NCI-H82 treated with DMSO at 0.1 percent for 48 hours (cell line): ENCODE measurements at regions not wholly inside any gene's neighbourhood (a gene's known extent, or its start where the extent isn't known, plus 50 kb on each side); places are given as distances from the start of the nearest gene placed in this dataset.
"Not testable (repeated sequence)": the region's sequence is repeated elsewhere in the genome, so short reads cannot be mapped to it uniquely, and the experiment has no call there.

Experiments used
- DNase-seq: peaks from one replicate; lab custom pipeline; 2025; ENCODE audit not compliant: unreplicated experiment; lab: John Stamatoyannopoulos, UW

DNA sequence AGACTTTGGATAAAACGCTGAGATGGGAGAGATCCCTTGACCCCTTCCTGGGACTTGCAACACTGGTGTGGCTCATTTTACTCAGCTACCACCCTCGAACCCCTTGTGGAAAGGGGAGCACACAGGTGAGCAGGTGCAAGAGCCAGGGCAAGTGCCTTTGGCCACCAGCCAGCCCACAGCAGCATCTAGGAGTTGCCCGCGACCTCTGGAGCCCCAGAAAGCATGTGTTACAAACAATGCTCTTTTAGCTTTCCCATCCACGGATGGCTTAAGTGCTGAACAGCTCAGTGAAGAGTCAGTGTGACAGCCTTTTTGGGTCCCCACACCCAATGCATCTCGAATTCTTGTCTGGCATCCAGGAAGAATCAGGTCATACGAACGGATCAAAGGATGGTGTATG lies 197.8 kb downstream of the MEMO1 start:
- DNase-seq: no peak

DNA sequence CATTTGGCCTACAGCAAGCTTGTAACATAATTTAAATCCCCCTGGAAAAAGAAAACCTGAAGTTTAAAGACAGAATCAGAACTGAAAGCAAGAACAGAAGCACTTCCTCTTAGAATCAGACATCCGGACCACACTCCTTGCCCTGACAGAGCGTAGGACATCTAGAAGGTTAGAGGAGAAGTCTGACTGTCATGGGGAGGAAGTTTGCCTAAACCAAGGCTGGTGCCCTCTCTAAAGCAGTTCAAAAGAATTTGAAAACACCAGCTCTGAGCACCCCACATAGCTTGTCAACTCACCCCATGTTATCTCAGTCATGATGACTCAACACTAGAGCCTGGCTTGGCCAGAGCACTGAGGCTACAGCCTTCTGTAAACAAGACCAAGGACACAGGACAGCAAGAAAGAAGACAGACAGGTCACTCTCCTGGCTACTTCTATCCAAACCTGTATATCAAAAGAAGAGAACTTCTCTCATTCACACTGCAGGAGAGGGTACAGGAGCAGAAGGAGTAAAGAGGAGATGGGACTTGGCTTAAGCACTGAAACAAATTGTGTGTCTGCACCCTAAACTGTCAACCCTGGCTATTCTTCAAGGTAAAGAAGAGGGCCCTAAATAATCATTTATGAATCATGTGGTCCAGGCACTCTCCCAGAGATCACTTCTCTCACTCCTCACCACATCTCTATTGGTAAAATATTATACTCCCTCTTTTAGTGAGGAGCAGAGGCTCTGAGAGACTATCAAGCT lies 198.6 kb downstream of the MEMO1 start:
- no peak for DNase-seq

DNA sequence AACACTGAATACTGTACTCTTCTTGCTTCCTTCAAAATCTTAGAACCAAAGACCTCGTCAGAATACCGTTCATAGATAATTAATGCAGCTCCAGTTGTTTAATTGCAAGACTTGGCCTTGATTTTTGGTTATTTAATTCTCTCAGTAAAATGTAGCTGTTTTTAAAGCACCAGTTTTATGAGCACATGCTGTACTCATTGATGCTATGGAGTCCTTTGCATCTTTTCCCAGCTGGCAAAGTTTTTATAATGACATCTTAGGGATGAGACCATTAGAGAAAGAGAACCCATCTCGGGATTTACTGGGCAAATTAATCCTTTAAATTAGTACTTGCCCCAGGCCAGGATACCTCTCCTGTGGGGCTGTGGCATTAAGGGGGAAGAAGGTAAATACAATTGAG lies 199.3 kb downstream of the MEMO1 start:
- no peak for DNase-seq

DNA sequence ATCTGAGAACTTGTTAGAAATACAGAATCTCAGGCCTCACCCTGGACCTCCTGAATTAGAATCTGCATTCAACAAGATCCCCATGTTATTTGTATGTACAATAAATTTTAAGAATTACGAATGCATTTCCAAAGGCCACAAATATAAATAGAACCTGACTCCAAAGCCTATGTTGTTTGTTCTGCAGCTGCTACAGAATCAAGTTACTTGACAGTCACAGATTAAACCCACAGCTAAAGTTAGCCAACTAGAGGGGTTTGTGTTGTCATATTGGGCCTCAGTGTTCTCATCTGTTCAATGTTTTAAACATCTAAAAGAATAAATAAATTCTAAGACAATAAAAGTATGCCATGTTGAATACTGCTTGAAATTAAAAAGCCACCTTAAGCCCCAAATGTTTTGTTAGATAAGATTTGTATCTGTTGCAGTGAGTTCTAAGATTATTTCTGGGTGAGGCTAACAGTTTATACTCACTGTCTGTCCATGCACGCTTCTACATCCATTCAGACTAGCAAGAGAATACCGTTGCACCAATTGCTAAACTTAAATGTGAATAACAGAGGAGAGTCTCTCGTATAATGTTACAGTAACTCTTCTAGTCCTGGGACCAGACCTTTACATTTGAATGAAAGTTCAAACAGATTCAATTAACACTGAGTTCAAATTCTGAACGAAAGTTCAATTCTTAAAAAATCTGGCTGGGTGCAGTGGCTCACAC lies 200.4 kb downstream of the MEMO1 start:
- DNase-seq: no peak

DNA sequence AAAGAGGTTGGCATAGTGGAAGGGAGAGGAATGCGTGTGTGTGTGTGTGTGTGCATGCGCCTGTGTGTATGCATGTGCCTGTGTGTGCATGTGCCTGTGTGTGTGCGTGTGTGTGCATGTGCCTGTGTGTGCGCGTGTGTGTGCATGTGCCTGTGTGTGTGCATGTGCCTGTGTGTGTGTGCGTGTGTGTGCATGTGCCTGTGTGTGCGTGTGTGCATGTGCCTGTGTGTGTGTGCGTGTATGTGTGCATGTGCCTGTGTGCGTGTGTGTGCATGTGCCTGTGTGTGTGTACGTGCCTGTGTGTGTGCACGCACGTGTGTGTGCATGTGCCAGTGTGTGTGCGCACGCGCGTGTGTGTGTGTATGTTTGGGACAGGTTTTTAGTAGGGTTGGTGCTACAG lies 205.1 kb downstream of the MEMO1 start:
- no peak for DNase-seq

DNA sequence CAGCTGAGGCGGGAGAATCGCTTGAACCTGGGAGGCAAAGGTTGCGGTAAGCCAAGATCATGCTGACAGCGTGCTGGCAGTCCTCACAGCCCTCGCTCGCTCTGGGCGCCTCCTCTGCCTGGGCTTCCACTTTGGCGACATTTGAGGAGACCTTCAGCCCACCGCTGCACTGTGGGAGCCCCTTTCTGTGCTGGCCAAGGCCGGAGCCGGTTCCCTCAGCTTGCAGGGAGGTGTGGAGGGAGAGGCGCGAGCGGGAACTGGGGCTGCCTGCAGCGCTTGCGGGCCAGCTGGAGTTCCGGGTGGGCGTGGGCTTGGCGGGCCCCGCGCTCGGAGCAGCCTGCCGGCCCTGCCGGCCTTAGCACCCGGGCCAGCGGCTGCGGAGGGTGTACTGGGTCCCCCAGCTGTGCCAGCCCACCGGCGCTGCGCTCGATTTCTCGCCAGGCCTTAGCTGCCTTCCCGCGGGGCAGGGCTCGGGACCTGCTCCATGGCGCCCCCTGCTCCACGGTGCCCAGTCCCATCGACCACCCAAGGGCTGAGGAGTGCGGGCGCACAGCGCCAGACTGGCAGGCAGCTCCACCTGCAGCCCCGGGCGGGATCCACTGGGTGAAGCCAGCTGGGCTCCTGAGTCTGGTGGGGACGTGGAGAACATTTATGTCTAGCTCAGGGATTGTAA lies 207.2 kb downstream of the MEMO1 start:
- not testable (repeated sequence) for DNase-seq

DNA sequence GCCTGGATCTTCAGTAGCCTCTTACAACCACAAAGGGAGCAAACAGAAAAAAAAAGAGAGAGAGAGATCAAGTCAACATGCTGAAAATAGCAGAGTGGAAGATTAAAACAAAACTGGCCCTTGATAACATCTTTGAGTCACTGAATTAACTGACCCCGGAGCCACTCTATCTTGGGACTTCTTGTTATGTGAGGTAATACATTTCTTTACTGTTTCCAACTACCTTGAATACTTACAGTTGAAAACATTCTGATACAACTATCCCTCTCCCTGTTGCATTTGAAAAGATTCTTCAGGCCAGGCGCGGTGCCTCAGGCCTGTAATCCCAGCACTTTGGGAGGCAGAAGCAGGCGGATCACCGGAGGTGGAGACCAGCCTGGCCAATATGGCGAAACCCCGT lies 208.1 kb downstream of the MEMO1 start:
- no peak for DNase-seq

DNA sequence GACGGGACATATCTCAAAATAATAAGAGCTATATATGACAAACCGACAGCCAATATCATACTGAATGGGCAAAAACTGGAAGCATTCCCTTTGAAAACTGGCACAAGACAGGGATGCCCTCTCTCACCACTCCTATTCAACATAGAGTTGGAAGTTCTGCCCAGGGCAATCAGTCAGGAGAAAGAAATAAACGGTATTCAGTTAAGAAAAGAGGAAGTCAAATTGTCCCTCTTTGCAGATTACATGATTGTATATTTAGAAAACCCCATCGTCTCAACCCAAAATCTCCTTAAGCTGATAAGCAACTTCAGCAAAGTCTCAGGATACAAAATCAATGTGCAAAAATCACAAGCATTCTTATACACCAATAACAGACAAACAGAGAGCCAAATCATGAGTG lies 211.5 kb downstream of the MEMO1 start:
- DNase-seq: not testable (repeated sequence)

DNA sequence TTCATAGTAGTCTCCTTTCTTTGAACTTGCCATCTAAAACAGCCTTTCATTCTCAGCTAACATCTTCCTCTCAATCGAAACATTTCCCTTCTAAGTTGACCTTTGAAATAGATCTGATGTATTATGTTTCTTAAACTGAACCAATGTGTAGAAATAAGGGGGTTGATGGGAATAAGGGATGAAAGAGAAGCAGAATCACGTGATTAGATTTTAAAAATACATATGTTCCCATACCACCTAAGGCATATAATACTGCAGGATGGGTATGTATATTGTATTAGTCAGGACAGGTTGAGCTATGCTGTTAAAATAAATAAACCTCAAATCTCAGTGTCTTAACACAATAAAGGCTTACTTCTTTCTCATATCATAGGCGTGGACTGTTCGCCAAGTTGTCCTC lies 207.5 kb upstream of the SRD5A2 start:
- DNase-seq: no peak

DNA sequence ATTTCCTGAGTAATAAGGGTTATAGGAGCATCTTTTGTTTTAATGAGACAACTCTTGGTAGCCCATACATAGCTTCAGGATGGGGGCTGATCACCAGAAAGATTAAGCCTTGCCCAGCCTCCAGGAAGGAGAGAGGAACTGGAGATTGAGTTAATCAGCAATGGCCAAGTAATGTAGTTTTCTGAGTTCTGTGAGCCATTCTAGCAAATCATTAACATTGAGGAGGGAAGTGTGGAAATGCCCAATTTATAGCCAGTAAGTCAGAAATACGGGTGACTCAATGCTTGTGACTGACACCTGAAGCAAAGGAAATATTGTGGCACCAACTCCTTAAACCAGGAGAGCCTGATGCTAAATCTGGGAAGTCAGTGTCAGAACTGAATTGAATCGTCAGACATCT lies 205.1 kb upstream of the SRD5A2 start:
- no peak for DNase-seq

DNA sequence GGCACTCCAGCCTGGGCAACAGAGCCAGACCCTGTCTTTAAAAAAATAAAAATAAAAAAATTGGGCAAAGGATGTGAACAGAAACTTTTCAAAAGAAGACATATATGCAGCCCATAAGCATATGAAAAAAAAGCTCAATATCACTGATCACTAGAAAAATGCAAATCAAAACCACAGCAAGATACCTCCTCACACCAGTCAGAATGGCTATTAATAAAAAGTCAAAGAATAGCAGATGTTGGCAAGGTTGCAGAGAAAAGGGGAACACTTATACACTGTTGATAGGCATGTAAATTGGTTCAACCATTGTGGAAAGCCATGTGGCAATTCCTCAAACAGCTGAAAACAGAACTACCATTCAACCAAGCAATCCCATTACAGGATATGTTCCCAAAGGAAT lies 204.1 kb upstream of the SRD5A2 start:
- no peak for DNase-seq

DNA sequence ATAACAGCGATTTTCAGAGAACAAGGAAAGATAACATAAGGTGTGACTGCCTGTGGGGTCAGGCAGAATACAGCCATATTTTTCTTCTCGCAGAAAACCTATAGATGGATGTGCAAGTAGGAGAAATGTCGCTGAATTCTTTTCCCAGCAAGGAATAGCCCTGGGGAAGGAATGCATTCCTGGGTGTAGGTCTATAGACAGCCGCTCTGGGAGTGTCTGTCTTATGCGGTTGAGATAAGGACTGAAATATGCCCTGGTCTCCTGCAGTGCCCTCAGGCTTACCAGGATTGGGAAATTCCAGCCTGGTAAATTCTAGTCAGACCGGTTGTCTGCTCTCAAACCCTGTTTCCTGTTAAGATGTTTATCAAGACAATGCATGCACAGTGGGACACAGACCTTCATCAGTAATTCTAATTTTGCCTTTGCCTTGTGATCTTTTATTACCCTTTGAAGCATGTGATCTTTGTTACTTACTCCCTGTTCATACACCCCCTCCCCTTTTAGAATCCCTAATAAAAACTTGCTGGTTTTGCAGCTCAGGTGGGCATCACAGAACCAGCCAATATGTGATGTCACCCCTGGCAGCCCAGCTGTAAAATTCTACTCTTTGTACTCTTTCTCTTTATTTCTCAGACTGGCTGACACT lies 202.8 kb upstream of the SRD5A2 start:
- not testable (repeated sequence) for DNase-seq

DNA sequence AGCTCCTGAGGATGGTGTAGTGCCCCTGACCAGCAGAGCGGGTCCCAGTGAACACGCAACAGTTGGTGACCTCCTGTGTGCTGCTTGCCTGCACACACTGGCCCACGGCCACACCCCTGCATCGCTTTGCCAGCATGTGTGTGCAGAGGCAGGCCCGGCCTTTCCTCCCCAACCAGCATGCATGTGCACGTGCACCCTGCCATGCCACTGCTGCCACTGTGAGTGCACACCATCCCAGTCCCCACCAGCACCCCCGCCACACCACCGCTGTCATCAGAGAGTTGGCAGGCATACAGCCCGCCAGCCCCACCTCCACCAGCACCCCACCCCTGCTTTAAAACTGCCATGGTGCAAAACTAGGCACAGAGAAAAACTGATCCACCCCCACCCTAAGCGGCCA lies 197.4 kb upstream of the SRD5A2 start:
- no peak for DNase-seq

DNA sequence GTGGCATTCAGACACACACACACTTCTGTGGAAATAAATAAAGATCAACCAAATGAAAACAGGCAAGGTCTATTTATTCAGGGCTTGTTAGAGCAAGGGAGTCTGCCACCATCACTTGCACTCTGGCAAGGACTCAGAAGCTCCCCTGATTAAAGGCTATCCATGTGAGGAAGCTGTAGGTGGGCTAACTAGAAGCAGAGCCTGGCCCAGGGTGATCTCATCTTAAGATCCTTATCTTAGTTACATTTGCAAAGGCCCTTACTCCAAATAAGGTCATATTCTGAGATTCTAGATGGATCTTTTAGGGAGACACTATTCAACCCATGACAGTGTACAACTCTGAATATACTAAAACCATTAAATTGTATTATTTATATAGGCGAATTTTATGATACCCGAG lies 190.0 kb upstream of the SRD5A2 start:
- DNase-seq: no peak

DNA sequence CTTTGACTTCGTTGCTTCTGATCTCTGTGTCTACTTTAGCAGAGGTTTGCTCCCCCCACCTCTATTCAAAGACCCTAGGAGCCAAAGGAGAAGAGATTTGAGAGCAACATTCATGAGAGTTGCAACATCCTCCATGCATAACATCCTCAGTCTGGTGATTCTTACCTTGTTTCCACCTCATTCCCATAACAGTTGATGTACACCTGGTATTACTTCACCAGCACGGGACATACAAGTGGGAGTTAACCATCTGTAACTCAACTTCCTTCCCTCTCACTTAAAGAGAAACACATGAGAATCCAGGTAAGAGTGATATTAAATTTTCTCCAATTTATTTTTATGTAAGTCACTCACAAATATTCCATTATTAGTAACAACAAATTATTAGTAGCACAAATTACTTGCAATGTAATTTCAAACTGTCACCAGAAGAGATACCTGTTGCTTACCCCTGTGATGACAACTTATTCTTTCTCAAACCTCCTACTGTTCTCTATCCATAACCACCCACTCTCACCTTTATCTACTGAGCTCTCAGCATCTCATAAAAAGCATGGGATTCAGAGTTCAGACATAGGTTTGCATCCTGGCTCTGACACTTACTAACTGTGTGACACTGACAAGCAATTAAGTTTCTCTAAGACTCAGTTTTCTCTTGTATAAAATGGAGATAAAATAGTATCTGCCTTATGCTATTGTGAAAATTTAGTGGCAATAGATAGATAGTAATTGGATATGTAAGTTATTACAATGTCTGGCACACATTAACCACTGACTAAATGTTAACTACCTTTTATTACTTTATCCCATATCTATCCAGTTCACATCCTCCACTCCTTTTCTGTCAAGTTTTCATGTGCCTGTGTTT lies 184.6 kb upstream of the SRD5A2 start:
- no peak for DNase-seq

DNA sequence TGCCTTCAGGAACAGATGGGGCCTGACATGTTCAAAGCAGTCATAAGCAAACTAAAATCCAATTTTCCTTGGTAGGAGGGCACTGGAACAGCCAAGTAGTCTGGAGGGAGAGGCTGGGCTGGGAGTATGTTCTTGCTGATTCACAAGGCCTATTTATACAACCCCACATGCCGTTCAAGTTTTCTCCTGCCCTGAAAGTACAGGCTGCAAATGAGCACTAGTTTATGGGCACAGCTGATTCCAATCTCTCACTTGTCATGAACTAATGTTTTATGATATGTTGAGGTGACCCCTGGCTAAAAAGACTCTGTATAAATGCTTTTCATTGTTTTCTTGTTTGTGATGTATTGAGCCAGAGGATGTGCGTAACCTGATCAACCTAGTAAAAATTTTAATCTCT lies 183.4 kb upstream of the SRD5A2 start:
- DNase-seq: peak; percentile 2

DNA sequence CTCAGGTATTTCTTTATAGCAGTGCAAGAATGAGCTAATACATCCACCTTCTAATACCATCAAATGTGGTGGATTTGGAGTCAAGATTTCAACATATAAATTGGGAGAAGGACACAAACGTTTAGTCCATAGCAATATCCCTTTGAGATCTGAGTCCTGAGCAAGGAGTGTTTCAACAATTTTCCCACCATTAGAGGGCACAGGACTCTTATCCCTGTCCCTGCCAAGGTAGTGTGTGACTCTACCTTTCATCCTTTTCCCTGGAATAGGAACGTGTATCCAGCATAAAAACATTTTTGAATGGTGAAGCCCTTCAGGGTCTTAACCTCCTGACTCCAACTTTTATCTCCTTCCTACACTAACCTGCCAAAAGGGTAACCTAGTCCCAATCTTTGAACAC lies 181.3 kb upstream of the SRD5A2 start:
- DNase-seq: no peak

DNA sequence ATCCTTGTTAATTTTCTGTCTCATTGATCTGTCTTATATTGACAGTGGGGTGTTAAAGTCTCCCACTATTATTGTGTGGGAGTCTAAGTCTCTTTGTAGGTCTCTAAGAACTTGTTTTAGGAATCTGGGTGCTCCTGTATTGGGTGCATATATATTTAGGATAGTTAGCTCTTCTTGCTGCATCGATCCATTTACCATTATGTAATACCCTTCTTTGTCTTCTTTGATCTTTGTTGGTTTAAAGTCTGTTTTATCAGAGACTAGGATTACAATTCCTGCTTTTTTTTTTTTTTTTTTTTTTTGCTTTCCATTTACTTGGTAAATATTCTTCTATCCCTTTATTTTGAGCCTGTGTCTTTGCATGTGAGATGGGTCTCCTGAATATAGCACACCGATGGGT lies 176.6 kb upstream of the SRD5A2 start:
- not testable (repeated sequence) for DNase-seq

DNA sequence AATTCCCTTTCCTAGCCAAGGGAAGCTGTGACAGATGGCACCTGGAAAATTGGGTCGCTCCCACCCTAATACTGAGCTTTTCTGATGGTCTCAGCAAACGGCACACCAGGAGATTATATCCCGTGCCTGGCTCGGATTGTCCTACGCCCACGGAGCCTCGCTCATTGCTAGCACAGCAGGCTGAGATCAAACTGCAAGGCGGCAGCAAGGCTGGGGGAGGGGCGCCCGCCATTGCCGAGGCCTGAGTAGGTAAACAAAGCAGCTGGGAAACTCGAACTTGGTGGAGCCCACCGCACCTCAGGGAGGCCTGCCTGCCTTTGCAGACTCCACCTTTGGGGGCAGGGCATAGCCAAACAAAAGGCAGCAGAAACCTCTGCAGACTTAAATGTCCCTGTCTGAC lies 168.0 kb upstream of the SRD5A2 start:
- DNase-seq: not testable (repeated sequence)

DNA sequence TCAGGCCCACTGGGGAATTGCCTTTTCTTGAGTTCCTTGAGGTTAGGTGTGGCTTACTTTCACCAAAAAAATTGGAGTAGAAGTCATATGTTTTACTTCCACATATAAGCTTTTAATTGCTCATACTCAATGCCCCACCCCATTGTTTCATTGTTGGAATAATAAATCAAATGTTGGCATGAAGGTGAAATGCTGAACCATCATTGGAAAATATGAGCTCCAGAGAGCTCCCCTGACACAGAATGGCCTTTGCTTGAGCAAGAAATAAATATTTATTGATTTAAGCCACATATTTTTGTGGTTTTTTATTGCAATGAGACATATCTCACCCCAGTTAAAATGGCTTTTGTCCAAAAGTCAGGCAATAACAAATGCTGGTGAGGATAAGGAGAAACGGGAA lies 167.3 kb upstream of the SRD5A2 start:
- DNase-seq: no peak

DNA sequence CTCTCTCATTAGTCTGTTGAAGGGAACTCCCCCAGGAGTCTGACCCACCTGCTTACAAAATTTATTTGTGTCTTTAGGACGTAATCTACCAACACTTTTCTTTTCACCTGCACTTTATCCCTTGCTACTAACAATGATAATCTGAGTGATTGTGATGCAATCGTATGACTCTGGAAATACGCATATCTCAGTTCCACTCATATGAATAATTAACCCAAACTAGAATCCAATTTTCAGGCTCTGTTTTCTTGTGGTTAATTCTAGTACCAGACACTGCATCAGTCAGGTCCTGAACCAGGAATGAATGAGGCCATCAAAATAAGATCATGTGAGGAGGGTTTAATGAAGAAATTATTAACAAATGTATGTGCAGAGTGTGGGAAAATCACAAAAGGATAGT lies 158.4 kb upstream of the SRD5A2 start:
- no peak for DNase-seq
